OCI-LY1 (cell line): ENCODE measurements at regions not wholly inside any gene's neighbourhood (a gene's known extent, or its start where the extent isn't known, plus 50 kb on each side); places are given as distances from the start of the nearest gene placed in this dataset.

Experiments used
- H2AFZ ChIP-seq: fragments of 200-600 bp; sonication (generic), shearing (Covaris generic); 2 replicates; pipeline ENCODE4 v1.6.0; 2014; ENCODE audit warnings: antibody characterized with exemption, mild to moderate bottlenecking, low read length
- H3F3A ChIP-seq: fragments of 200-600 bp; sonication (generic), shearing (Covaris generic); 2 replicates; pipeline ENCODE4 v1.6.0; 2014; ENCODE audit warnings: mild to moderate bottlenecking, antibody characterized with exemption, low read length, moderate library complexity; ENCODE audit not compliant: insufficient read depth
- H3K27ac ChIP-seq: fragments of 200-600 bp; sonication (generic); 2 replicates; pipeline ENCODE4 v1.5.1; 2014; ENCODE audit warnings: low read length, mixed run types, mild to moderate bottlenecking, low read depth; ENCODE audit not compliant: poor library complexity, severe bottlenecking
- H3K27me3 ChIP-seq: fragments of 200-600 bp; sonication (generic); 2 replicates; pipeline ENCODE4 v1.6.0; 2014; ENCODE audit warnings: antibody characterized with exemption, mild to moderate bottlenecking, low read length, moderate library complexity; ENCODE audit not compliant: insufficient read depth
- H3K36me3 ChIP-seq: fragments of 200-600 bp; sonication (generic); 2 replicates; pipeline ENCODE4 v1.6.1; 2014; ENCODE audit warnings: mild to moderate bottlenecking, antibody characterized with exemption, low read length, moderate library complexity, mixed read lengths; ENCODE audit not compliant: insufficient read depth
- H3K4me1 ChIP-seq: fragments of 200-600 bp; sonication (generic); 2 replicates; pipeline ENCODE4 v1.5.1; 2014; ENCODE audit warnings: mild to moderate bottlenecking, low read length, moderate library complexity; ENCODE audit not compliant: insufficient read depth, severe bottlenecking
- H3K4me2 ChIP-seq: fragments of 200-600 bp; sonication (generic), shearing (Covaris generic); 2 replicates; pipeline ENCODE4 v1.6.1; 2014; ENCODE audit warnings: low read length
- H3K4me3 ChIP-seq: fragments of 200-600 bp; sonication (generic); 2 replicates; pipeline ENCODE4 v1.5.1; 2014; ENCODE audit warnings: low read length, low read depth, mild to moderate bottlenecking, mixed read lengths; ENCODE audit not compliant: poor library complexity, severe bottlenecking
- H3K79me2 ChIP-seq: fragments of 200-600 bp; shearing (Covaris generic); 2 replicates; pipeline ENCODE4 v1.6.1; 2016; ENCODE audit warnings: mixed run types, low read length, mixed read lengths; ENCODE audit not compliant: insufficient read depth
- H3K9ac ChIP-seq: fragments of 200-600 bp; sonication (generic), shearing (Covaris generic); 2 replicates; pipeline ENCODE4 v1.6.1; 2014; ENCODE audit warnings: mild to moderate bottlenecking, low read length, mixed read lengths
- H3K9me2 ChIP-seq: fragments of 200-600 bp; sonication (generic), shearing (Covaris generic); 2 replicates; pipeline ENCODE4 v1.6.1; 2014; ENCODE audit warnings: low read depth, mild to moderate bottlenecking, low read length, mixed read lengths
- H3K9me3 ChIP-seq: fragments of 200-600 bp; shearing (Covaris generic); 2 replicates; pipeline ENCODE4 v1.6.1; 2014; ENCODE audit warnings: low read length, mixed read lengths
- H4K20me1 ChIP-seq: fragments of 200-600 bp; sonication (generic), shearing (Covaris generic); 2 replicates; pipeline ENCODE4 v1.6.0; 2016; ENCODE audit warnings: mild to moderate bottlenecking, low read length; ENCODE audit not compliant: insufficient read depth
- CTCF ChIP-seq: fragments of 200-600 bp; sonication (generic), shearing (Covaris generic); IDR thresholded peaks from 2 replicates; pipeline ENCODE4 v1.5.1; 2017; ENCODE audit warnings: mild to moderate bottlenecking, antibody characterized with exemption, low read length, moderate library complexity, mixed read lengths
- EZH2 ChIP-seq: fragments of 200-600 bp; sonication (generic), shearing (Covaris generic); IDR thresholded peaks from 2 replicates; pipeline ENCODE4 v1.8.0; 2017; ENCODE audit warnings: borderline replicate concordance, mixed run types, mild to moderate bottlenecking, antibody characterized with exemption, low read length, moderate library complexity, mixed read lengths

GRCh38 chr7:130904792-130905191, 170.8 kb upstream of the KLF14 start:
- Histone ChIP-seq H4K20me1 (no peaks in the 10 kb centered on the region), H3K9me2 (no peaks in the 10 kb centered on the region), H3K27me3 (no peaks in the 10 kb centered on the region), H3K36me3 (peaks cover 37% of the 10 kb centered on the region; the same call in 1 of the 2 replicates), H3K79me2 (no peaks in the 10 kb centered on the region), H3K4me2 (no peak overlapping the region), H3F3A (no peaks in the 10 kb centered on the region), H3K9ac (no peak overlapping the region), H2AFZ (no peak overlapping the region), H3K27ac (no peak overlapping the region), H3K9me3 (no peaks in the 10 kb centered on the region), H3K4me1 (peaks cover 42% of the 10 kb centered on the region), H3K4me3 (no peak overlapping the region)
- TF ChIP-seq EZH2 (no peak), CTCF (no peak)

- Histone ChIP-seq H3F3A (no peaks in the 10 kb centered on the region), H3K9ac (no peak overlapping the region), H3K36me3 (peaks cover 55% of the 10 kb centered on the region; the same call in 1 of the 2 replicates), H3K9me2 (no peaks in the 10 kb centered on the region), H4K20me1 (no peaks in the 10 kb centered on the region), H3K4me1 (peaks cover 24% of the 10 kb centered on the region), H3K79me2 (no peaks in the 10 kb centered on the region), H3K4me3 (no peak overlapping the region), H3K27me3 (no peaks in the 10 kb centered on the region), H3K4me2 (no peak overlapping the region), H3K9me3 (no peaks in the 10 kb centered on the region), H2AFZ (no peak overlapping the region), H3K27ac (no peak overlapping the region)
- no peak for TF ChIP-seq CTCF
Measured at GRCh38 chr7:130906575-130906974, 172.6 kb upstream of the KLF14 start.

GRCh38 chr7:130907439-130907838, 173.4 kb upstream of the KLF14 start:
- H4K20me1 ChIP-seq = no peaks in the 10 kb centered on the region
- no peaks in the 10 kb centered on the region for H3K9me3 ChIP-seq
- H3K4me1 ChIP-seq = peaks cover 28% of the 10 kb centered on the region
- H3K27ac ChIP-seq = no peak overlapping the region
- no peaks in the 10 kb centered on the region for H3F3A ChIP-seq
- H3K79me2 ChIP-seq = 0 out of 2 replicates have a peak, but pooled peaks cover 2% of the 10 kb centered on the region
- H3K9me2 ChIP-seq = no peaks in the 10 kb centered on the region
- no peaks in the 10 kb centered on the region for H3K27me3 ChIP-seq
- H3K4me3 ChIP-seq = no peak overlapping the region
- H3K9ac ChIP-seq = no peak overlapping the region
- no peak overlapping the region for H2AFZ ChIP-seq
- TF ChIP-seq EZH2 (no peak), CTCF (no peak)
- peaks cover 63% of the 10 kb centered on the region; the same call in 1 of the 2 replicates for H3K36me3 ChIP-seq
- no peak overlapping the region for H3K4me2 ChIP-seq
